ENCODE measurements at regions not wholly inside any gene's neighbourhood (a gene's known extent, or its start where the extent isn't known, plus 50 kb on each side); places are given as distances from the start of the nearest gene placed in this dataset.

DNA sequence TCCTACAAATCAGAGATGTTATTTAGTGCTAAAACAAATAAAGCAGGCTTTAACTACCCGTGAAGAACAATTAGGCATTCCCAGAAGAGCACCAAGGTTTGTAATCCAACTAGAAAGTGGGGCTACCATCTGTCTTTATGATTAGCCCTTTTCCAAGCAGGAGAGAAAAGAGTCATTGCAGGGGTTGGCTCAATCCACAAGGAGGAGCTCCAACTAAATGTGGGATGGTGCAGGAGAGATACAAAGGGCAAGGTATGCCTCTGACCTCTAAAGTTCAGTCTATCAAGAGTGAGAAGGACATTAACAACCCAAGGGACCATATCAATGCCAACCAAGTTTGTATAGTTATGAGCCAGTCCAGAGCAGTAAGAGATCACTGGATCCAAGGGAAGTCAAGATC, 382.7 kb upstream of the DUSP10 start:
- TF ChIP-seq, protein P1, sequence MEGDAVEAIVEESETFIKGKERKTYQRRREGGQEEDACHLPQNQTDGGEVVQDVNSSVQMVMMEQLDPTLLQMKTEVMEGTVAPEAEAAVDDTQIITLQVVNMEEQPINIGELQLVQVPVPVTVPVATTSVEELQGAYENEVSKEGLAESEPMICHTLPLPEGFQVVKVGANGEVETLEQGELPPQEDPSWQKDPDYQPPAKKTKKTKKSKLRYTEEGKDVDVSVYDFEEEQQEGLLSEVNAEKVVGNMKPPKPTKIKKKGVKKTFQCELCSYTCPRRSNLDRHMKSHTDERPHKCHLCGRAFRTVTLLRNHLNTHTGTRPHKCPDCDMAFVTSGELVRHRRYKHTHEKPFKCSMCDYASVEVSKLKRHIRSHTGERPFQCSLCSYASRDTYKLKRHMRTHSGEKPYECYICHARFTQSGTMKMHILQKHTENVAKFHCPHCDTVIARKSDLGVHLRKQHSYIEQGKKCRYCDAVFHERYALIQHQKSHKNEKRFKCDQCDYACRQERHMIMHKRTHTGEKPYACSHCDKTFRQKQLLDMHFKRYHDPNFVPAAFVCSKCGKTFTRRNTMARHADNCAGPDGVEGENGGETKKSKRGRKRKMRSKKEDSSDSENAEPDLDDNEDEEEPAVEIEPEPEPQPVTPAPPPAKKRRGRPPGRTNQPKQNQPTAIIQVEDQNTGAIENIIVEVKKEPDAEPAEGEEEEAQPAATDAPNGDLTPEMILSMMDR (IDR thresholded peaks at IDR 0.05), result no peak
- TF ChIP-seq EP300 (IDR thresholded peaks at IDR 0.05) (no peak), POLR2A (IDR thresholded peaks at IDR 0.05) (no peak), POLR2AphosphoS5 (IDR thresholded peaks at IDR 0.05) (no peak)

Data from stomach (tissue), 4 donors.